HepG2 (cell line): ENCODE measurements at regions not wholly inside any gene's neighbourhood (a gene's known extent, or its start where the extent isn't known, plus 50 kb on each side); places are given as distances from the start of the nearest gene placed in this dataset.

ENCODE experiments used
- EP300 ChIP-seq, 3 experiments: sonication (generic) in 1 of 3; formaldehyde crosslinking in 1 of 3; IDR thresholded peaks; 2 replicates each; pipeline versions ENCODE4 v1.5.1 to v1.6.1; 2011 to 2020; ENCODE audit warnings: low read depth in 2 of 3, low read length in 2 of 3, borderline replicate concordance in 1 of 3, improper control_type of control experiment in 1 of 3, mild to moderate bottlenecking in 1 of 3, missing genetic modification reagents in 1 of 3, moderate library complexity in 1 of 3
- EZH2 ChIP-seq: conservative IDR thresholded peaks from 2 replicates; pipeline ENCODE4 v1.6.1; 2012; ENCODE audit warnings: mild to moderate bottlenecking, low read depth, low read length, moderate library complexity
- FOXM1 ChIP-seq: sonication (generic); formaldehyde crosslinking; IDR thresholded peaks from 2 replicates; pipeline ENCODE4 v1.5.0; 2020; ENCODE audit warnings: missing genetic modification reagents
- KLF13 ChIP-seq: sonication (generic); formaldehyde crosslinking; IDR thresholded peaks from 2 replicates; pipeline ENCODE4 v1.4.0; 2020; ENCODE audit warnings: mild to moderate bottlenecking, missing genetic modification reagents
- NFE2L2 ChIP-seq: fragments of 150-350 bp; IDR thresholded peaks from 2 replicates; pipeline ENCODE4 v1.6.1; 2014; ENCODE audit warnings: low read length
- POLR2A ChIP-seq, 2 experiments: IDR thresholded peaks; 2 replicates each; pipeline ENCODE4 v1.6.1; 2011; ENCODE audit warnings: low read depth in 2 of 2, low read length in 2 of 2, mild to moderate bottlenecking in 1 of 2, moderate library complexity in 1 of 2; ENCODE audit not compliant: insufficient read depth in 1 of 2
- ZNF20 ChIP-seq: sonication (generic); formaldehyde crosslinking; IDR thresholded peaks from 2 replicates; pipeline ENCODE4 v1.4.0; 2020; ENCODE audit warnings: mild to moderate bottlenecking, moderate library complexity, missing genetic modification reagents
- TF ChIP-seq, protein P1 (sequence below): IDR thresholded peaks from 2 replicates; pipeline ENCODE4 v1.6.1; 2016; ENCODE audit warnings: missing biosample characterization, missing genetic modification reagents, low read depth
- TF ChIP-seq, protein P2 (sequence below): sonication (generic); formaldehyde crosslinking; conservative IDR thresholded peaks from 2 replicates; pipeline ENCODE4 v1.4.0; 2020; ENCODE audit warnings: missing genetic modification reagents
- TF ChIP-seq, protein P3 (sequence below): IDR thresholded peaks from 2 replicates; pipeline ENCODE4 v1.6.1; 2016; ENCODE audit warnings: low read depth, borderline replicate concordance
- TF ChIP-seq, protein P4 (sequence below): sonication (generic); formaldehyde crosslinking; IDR thresholded peaks from 2 replicates; pipeline ENCODE4 v1.8.1; 2023; ENCODE audit warnings: mild to moderate bottlenecking, missing genetic modification reagents, borderline replicate concordance
- TF ChIP-seq, protein P5 (sequence below): sonication (generic); formaldehyde crosslinking; conservative IDR thresholded peaks from 2 replicates; pipeline ENCODE4 v1.4.0; 2020; ENCODE audit warnings: missing genetic modification reagents
- TF ChIP-seq, protein P6 (sequence below): sonication (generic); formaldehyde crosslinking; IDR thresholded peaks from 2 replicates; pipeline ENCODE4 v1.5.0; 2020; ENCODE audit warnings: mild to moderate bottlenecking, missing genetic modification reagents, moderate library complexity

DNA sequence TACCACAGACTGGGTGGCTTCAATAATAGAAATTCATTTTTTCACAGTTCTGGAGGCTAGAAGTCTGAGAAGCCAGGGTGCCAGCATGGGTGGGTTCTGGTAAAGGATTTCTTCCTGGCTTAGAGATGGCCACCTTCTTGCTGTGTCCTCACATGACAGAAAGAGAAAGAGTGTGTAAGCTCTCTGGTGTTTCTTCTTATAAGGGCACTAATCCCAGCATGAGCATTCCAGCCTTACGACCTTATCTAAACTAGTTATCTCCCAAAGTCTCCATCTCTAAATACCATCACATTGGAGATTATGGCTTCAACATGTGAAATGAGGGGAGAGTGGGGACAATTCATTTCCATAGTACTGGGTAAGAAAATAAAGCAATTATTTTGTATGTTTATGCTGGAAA lies 226.5 kb upstream of the TUSC1 start:
- TF ChIP-seq KLF13 (CRISPR knock-in tag) (no peak), EZH2 (no peak), ZNF20 (CRISPR knock-in tag) (no peak), EP300 (IDR thresholded peaks at IDR 0.05; ENCODE audit: low read depth in 2 of 2, low read length in 2 of 2) (no peak), EP300 (CRISPR knock-in tag; IDR thresholded peaks at IDR 0.05; ENCODE audit: borderline replicate concordance) (no peak), POLR2A (IDR thresholded peaks at IDR 0.05; ENCODE audit: insufficient read depth in 1 of 2, low read depth in 2 of 2, low read length in 2 of 2) (no peak), FOXM1 (CRISPR knock-in tag) (no peak), NFE2L2 (no peak)
- TF ChIP-seq, protein P1, sequence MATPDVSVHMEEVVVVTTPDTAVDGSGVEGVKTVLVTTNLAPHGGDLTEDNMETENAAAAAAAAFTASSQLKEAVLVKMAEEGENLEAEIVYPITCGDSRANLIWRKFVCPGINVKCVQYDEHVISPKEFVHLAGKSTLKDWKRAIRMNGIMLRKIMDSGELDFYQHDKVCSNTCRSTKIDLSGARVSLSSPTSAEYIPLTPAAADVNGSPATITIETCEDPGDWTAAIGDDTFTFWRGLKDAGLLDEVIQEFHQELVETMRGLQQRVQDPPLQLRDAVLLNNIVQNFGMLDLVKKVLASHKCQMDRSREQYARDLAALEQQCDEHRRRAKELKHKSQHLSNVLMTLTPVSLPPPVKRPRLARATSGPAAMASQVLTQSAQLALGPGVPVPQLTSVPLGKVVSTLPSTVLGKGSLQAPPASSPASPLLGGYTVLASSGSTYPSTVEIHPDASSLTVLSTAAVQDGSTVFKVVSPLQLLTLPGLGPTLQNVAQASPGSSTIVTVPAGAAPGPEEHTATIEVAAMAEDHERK (CRISPR knock-in tag): no peak
- TF ChIP-seq, protein P2, sequence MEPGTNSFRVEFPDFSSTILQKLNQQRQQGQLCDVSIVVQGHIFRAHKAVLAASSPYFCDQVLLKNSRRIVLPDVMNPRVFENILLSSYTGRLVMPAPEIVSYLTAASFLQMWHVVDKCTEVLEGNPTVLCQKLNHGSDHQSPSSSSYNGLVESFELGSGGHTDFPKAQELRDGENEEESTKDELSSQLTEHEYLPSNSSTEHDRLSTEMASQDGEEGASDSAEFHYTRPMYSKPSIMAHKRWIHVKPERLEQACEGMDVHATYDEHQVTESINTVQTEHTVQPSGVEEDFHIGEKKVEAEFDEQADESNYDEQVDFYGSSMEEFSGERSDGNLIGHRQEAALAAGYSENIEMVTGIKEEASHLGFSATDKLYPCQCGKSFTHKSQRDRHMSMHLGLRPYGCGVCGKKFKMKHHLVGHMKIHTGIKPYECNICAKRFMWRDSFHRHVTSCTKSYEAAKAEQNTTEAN (CRISPR knock-in tag): no peak
- TF ChIP-seq, protein P3, sequence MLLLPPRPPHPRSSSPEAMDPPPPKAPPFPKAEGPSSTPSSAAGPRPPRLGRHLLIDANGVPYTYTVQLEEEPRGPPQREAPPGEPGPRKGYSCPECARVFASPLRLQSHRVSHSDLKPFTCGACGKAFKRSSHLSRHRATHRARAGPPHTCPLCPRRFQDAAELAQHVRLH (CRISPR knock-in tag): no peak
- TF ChIP-seq, protein P4, sequence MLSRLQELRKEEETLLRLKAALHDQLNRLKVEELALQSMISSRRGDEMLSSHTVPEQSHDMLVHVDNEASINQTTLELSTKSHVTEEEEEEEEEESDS (CRISPR knock-in tag): no peak
- TF ChIP-seq, protein P5, sequence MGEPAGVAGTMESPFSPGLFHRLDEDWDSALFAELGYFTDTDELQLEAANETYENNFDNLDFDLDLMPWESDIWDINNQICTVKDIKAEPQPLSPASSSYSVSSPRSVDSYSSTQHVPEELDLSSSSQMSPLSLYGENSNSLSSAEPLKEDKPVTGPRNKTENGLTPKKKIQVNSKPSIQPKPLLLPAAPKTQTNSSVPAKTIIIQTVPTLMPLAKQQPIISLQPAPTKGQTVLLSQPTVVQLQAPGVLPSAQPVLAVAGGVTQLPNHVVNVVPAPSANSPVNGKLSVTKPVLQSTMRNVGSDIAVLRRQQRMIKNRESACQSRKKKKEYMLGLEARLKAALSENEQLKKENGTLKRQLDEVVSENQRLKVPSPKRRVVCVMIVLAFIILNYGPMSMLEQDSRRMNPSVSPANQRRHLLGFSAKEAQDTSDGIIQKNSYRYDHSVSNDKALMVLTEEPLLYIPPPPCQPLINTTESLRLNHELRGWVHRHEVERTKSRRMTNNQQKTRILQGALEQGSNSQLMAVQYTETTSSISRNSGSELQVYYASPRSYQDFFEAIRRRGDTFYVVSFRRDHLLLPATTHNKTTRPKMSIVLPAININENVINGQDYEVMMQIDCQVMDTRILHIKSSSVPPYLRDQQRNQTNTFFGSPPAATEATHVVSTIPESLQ (CRISPR knock-in tag): no peak
- TF ChIP-seq, protein P6, sequence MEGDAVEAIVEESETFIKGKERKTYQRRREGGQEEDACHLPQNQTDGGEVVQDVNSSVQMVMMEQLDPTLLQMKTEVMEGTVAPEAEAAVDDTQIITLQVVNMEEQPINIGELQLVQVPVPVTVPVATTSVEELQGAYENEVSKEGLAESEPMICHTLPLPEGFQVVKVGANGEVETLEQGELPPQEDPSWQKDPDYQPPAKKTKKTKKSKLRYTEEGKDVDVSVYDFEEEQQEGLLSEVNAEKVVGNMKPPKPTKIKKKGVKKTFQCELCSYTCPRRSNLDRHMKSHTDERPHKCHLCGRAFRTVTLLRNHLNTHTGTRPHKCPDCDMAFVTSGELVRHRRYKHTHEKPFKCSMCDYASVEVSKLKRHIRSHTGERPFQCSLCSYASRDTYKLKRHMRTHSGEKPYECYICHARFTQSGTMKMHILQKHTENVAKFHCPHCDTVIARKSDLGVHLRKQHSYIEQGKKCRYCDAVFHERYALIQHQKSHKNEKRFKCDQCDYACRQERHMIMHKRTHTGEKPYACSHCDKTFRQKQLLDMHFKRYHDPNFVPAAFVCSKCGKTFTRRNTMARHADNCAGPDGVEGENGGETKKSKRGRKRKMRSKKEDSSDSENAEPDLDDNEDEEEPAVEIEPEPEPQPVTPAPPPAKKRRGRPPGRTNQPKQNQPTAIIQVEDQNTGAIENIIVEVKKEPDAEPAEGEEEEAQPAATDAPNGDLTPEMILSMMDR (CRISPR knock-in tag): no peak
